Putamen (tissue), 1 donor: ENCODE measurements at regions not wholly inside any gene's neighbourhood (a gene's known extent, or its start where the extent isn't known, plus 50 kb on each side); places are given as distances from the start of the nearest gene placed in this dataset.
"Not testable (repeated sequence)": the region's sequence is repeated elsewhere in the genome, so short reads cannot be mapped to it uniquely, and the experiment has no call there.

Source experiments
- DNase-seq: peaks from one replicate; pipeline ENCODE4 v3.0.0-alpha.2; 2016; ENCODE audit warnings: low spot score

DNA sequence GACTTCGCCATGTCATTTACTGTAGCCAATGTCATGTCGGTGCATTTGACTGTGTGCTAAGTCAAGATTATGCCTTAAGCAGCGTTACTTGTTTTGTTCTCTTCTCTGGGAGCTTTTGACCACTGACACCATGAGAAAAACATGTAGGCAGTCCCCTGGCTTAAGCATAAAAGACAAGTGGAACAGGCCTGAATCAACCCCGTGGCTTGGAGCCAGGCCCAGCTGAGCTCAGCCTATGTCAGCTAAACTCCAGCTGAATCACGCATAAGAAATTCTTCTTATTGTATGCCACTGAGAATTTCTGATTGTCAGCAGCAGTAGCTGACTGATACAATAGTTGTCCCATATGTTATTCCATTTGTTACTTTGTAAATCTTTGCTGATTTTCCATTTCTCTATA lies 261.9 kb downstream of the CBLL2 start:
- no peak for DNase-seq

- DNase-seq: no peak
These were observed 264.1 kb downstream of the CBLL2 start for GRCh38 chrX:22536746-22537304.

DNA sequence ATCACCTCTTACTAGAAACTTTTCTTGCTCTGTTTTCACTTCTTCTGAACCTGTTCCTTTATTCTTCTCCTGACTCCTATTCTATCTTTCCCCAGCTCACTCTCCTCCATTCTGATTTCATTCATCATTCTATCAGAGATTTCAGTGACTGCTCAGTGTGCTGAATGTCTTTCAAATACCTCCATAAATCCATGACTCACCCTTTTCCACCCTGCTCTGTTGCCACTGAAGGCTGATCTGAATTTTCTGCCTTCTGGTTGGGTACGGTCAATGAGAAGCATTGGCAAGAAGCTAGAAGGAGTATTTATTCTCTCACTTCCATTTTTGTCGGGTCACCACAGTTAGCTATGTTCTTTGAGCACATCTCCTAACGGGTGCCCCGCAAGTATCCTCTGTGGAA lies 265.9 kb downstream of the CBLL2 start:
- DNase-seq: no peak

GRCh38 chrX:22541926-22542325 lies 269.2 kb downstream of the CBLL2 start:
- DNase-seq: no peak

DNA sequence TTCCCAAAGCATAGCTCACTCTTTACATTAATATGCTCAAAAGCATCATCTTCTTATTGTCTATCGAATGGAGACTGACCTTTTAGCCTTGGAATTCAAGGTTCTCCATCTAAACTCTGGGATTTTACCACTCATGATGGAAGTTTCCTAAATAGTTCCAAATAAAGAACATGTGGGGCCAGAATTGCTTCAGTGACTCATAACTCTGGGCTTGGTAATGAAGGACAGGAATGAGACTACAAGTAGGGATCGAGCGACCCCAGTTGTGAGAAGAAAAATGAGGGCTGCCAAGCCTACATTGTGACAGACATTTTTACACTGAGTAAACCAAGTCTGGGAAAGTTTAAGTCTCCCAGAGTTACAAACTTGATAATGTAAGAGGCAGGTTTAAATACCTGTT lies 269.9 kb downstream of the CBLL2 start:
- no peak for DNase-seq

DNA sequence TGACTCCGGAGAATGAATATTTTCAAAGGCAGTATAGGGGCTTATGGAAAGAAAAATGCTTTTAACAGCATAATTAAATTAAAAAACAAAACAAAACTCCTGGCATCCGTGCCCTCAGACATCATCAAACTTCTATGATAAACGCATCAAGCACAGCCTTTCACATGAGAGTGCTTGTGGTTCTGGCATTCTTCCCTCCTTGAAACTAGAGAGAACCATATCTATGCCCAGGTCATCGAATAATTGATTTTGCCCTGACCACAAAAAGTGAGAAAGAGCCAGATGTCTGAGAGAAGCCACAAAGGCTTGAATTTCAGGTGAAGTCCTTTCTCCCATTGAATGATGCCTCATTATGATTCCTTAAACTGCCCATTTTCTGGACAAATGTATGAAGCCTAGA lies 286.8 kb downstream of the CBLL2 start:
- DNase-seq: no peak

DNA sequence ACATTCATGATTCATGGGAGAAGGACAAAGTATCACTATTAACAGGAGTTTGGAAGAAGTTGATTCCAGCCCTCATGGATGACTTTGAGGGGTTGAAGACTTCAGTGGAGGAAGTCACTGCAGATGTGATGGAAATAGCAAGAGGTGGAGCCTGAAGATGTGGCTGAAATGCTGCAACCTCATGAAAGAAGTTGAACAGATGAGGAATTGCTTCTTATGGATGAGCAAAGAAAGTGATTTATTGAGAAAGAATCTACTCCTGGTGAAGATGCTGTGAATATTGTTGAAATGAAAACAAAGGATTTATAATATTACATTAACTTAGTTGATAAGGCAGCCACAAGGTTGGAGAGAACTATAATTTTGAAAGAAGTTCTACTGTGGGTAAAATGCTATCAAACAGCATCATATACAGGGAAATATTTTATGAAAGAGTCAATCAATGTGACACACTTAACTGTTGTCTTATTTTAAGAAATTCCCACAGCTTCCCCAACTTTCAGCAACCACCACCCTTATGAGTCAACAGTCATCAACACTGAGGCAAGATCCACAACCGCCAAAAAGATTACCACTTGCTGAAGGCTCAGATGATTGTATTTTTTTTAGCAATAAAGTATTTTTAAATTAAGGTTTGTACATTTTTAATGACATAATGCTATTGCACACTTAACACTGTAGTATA lies 302.6 kb downstream of the CBLL2 start:
- DNase-seq: no peak

- no peak for DNase-seq
These were observed 304.5 kb downstream of the CBLL2 start for GRCh38 chrX:22577181-22577580.

DNA sequence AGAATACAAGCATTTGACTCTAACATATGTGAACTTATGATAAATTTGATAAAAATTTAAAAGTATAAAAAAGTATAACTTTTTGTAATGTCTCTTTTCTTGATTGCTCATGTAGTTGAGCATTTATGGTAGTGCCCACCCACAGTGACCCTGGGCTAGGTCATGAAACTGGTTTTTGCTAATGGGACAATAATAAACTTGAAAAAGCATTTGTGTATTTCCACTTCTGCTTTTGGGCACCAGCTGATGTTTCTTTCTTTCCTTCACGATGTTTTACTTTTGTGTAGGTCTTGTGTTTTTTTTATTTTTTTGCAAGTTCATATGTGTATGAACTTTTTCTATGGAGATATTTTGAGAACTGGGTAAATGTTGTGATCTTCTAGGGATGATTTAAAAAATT lies 313.1 kb downstream of the CBLL2 start:
- no peak for DNase-seq

- DNase-seq: no peak
These were observed 317.1 kb downstream of the CBLL2 start for GRCh38 chrX:22589845-22590244.

DNA sequence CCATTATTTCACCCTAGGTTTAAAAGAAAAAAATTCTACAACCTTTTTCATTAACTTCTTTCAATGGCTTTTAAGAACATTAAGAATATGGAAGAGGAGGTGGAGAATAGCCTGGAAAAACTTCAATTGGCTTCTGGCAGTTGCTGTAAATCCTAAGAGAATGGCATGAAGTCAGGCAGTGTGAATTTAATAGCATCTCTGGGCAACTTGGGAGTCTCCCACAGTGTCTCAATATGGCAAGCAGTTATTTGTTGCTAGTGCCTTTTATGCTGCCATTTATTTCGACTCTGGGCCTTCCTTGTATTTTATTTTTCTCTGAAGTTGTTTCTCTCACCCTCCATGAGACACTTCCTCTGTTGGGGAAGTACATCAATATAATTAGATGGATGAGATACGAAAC lies 322.1 kb downstream of the CBLL2 start:
- DNase-seq: no peak

DNA sequence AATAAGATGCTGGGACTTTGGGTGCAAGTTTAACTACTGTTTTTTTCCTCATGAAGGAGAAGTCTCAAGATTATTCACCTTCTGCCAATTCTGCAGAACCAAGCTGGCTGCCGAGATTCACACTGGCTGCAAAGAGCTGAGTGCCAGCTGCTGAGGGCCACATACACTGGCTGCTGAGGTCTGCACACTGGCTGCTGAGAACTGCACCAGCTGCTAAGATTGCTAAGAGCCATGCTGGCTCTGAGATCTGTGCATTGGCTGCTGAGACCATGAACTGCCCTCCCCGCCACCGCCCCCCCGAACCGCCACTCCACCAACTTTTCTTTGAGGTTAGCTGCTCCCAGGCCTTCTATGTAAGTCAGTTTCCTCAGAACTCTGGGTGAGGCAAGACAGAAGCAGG lies 330.3 kb downstream of the CBLL2 start:
- DNase-seq: no peak

DNA sequence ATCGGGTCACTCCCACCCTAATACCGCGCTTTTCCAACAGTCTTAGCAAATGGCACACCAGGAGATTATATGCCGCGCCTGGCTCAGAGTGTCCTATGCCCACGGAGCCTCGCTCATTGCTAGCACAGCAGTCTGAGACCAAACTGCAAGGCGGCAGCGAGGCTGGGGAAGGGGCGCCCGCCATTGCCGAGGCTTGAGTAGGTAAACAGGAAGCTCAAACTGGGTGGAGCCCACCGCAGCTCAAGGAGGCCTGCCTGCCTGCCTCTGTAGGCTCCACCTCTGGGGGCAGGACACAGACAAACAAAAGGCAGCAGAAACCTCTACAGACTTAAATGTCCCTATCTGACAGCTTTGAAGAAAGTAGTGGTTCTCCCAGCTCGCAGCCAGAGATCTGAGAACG lies 336.7 kb downstream of the CBLL2 start:
- not testable (repeated sequence) for DNase-seq

GRCh38 chrX:22616867-22617266 lies 344.2 kb downstream of the CBLL2 start:
- no peak for DNase-seq

GRCh38 chrX:22627576-22627975 lies 354.9 kb downstream of the CBLL2 start:
- no peak for DNase-seq

DNA sequence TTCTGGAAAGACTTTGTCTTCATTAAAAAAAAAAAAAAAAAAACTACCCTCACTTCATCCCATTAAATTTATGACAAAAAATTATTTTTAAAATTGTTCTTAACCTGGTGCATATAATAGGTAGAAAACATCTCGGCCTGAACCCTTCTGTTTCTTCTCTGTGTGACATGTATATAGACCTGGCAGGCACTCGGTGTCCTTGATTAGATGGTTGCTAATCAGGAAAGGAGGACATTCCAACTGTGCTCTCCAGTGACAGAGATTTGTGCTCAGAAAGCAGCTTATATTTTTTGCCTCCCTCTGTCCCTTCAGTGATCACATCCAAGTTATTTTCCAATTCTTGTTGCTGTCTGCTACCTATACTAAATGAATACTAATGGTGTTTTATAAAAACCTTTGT lies 355.6 kb downstream of the CBLL2 start:
- no peak for DNase-seq

DNA sequence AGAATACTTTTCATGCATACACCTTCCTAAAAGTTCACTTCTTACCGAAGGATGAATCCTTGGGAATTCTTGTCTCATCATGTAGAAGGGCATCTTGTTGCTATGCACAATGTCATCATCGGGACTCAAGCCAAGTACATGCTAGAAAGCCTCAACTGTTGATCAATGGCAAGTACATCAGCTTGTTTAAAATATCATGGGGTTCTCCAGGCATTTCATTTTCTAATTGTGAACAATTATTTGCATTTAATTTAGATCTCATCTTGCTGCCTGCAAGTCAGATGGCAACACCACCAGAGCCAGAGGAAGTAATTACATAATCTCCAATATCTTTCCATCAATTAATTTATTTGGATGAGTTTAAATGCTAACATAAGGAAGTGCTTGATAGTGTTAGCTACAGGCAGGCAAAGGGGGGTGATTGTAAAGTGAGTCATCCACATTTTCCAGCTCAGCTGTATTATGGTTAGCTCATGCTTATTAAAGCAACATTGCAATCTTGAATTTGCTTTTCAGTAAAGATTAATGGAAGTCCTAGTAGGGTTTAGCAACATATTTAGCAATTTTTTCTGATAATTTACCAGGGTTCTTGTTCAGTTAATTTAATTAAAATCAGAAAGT lies 356.5 kb downstream of the CBLL2 start:
- no peak for DNase-seq

DNA sequence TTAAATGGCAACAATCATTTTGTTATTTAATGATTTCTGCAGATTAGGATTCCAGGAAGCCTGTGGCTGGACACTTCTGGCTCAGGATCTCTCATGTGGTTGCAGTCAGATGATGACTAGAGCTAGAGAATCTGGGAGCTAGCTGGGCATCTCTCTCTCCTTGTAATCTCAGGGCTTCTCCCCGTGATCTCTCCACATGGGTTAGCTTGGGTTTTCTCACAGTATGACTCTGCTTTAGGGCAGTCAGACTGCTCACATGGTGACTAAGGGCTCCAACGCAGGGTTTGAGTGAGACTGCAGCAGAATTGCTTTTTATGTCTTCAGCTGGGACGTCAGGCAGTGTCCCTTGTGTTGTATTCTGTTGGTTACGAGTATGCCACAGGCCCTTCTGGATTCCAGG lies 361.4 kb downstream of the CBLL2 start:
- DNase-seq: no peak

GRCh38 chrX:22634751-22635150 lies 362.0 kb downstream of the CBLL2 start:
- no peak for DNase-seq

DNA sequence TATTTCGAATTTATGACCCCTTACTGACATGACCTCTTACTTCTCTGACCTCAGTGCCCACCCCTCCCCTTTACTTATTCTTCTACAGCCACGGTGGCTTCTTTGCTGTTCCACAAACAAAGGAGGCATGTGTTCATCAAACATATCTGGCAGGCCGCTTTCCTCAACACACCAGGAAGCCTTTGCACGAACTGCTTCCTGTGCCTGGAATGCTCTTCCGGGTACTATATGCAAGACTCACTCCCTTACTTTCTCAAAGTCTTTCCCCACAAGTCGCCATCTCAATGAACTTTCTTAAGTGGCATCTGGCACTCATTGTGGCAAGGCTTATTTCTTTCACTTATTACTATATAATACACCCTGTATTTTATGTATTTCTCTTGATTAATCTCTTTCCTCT lies 351.5 kb upstream of the DDX53 start:
- DNase-seq: no peak

GRCh38 chrX:22650691-22651090 lies 349.1 kb upstream of the DDX53 start:
- no peak for DNase-seq

GRCh38 chrX:22652596-22652995 lies 347.2 kb upstream of the DDX53 start:
- peak; percentile 21 for DNase-seq

DNA sequence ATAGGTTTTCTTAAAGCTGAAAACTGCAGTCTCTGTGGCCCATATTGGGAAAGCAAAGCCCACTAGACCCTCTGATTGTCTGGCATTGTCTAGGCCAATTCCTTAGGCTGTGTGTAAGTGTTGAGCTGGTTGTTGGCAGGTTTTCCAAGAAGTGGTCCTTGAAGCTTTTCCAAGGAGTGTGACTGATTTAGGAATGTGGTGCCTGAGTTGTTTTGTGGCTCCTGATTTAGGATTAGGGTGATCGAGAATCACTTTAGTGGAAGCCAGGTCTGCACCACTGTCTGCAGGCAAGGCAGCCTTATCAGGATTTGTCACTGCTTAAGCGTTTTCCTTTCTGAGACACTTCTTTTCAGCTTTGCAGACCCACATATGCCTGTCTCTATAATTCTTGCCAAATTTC lies 339.0 kb upstream of the DDX53 start:
- DNase-seq: no peak

DNA sequence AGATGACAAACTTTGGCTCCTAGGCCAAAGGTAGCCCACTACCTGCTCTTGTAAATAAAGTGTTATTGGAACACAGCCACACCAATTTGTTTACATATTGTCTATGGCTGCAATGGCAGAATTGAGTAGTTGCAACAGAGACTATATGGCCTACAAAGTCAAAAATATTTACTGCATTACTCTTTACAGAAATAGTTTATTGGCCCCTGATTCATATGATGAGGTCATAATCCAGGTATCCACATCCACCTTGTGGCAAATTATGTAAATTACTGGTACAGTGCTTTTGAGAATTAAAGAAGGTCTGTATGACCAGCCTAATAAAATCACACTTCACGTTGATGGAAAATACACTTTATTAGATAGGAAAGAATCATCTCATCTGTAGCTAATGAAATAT lies 337.0 kb upstream of the DDX53 start:
- DNase-seq: no peak
